ENCODE measurements at regions not wholly inside any gene's neighbourhood (a gene's known extent, or its start where the extent isn't known, plus 50 kb on each side); places are given as distances from the start of the nearest gene placed in this dataset.
A peak's percentile ranks its signal among the peaks of the same experiment; 100 is the strongest.

DNA sequence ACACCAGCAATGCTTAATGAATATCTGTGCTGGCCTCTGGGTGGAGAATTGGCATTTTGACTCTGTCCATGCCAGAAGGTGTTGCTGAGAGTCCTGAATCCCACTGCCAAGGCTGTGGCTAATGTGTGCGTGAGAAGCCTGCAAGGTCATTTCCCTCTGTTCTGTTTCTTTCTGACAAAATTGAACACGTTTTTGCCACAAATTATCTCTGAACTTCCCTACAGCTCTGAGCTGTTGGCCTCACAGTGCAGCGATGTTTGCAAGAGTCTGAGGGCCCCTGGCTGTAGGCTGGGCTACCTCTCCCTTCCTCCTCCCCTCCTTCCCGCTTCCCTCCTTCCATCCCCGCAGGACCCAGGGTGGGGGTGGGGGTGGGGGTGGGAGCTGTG lies 154.1 kb upstream of the HS6ST1 start:
- Histone ChIP-seq H3K36me3 (ENCODE audit: insufficient read depth) (no peaks in the 10 kb centered on the region), H3K27ac (ENCODE audit: low read depth) (no peak overlapping the region), H3K4me1 (ENCODE audit: insufficient read depth) (no peaks in the 10 kb centered on the region), H3K4me3 (ENCODE audit: low read depth, low read length) (no peak overlapping the region)
- WGBS: 21% methylated on average over 5 of the region's 5 CpGs
- no peak for DNase-seq (ENCODE audit: extremely low spot score)

DNA sequence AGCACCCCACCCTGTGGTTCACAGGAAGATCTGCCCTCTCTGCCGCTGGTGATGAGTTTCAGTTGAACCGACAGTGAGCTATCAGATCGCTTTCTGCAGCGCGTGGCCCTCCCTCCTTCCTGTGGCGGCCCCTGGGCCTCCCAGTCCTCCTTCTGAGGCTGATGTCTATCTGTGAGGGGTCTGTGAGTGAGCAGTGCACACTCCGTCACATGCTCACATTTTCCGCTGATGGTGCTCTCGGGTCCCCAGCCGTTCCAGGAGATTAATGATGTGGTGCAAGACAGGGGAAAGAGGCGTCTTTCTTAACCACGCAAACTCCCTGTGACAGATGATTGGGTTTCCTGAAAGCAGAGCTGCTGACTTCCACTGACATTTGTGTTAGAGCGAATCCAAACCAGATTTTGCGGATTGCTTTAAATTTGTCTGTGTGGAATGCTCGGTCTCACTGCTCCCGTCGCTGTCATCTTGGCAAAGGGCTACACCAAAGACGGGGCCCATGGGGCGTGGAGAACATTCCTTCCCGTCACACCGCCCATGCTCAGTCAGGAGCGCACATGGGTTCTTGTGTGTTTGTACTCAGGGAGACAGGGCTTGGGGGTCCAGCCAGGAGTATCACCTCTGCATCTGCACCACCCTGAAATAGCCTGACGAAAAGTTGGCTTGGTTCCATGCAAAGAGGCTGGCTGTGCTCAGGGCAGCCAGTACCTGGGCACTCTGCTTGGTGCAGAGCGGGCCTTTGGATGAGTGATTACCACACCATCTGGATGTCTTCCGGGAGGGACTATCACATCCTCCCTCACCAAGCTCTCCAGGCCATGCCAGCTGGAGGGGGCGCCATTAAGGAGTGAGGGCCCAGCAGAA lies 154.7 kb upstream of the HS6ST1 start:
- Histone ChIP-seq H3K27ac (ENCODE audit: low read depth) (no peak overlapping the region), H3K4me3 (ENCODE audit: low read depth, low read length) (no peak overlapping the region), H3K36me3 (ENCODE audit: insufficient read depth) (no peaks in the 10 kb centered on the region), H3K4me1 (ENCODE audit: insufficient read depth) (no peaks in the 10 kb centered on the region)
- WGBS: 24% methylated on average over 26 of the region's 26 CpGs
- peak; percentile 33 for DNase-seq (ENCODE audit: extremely low spot score)

DNA sequence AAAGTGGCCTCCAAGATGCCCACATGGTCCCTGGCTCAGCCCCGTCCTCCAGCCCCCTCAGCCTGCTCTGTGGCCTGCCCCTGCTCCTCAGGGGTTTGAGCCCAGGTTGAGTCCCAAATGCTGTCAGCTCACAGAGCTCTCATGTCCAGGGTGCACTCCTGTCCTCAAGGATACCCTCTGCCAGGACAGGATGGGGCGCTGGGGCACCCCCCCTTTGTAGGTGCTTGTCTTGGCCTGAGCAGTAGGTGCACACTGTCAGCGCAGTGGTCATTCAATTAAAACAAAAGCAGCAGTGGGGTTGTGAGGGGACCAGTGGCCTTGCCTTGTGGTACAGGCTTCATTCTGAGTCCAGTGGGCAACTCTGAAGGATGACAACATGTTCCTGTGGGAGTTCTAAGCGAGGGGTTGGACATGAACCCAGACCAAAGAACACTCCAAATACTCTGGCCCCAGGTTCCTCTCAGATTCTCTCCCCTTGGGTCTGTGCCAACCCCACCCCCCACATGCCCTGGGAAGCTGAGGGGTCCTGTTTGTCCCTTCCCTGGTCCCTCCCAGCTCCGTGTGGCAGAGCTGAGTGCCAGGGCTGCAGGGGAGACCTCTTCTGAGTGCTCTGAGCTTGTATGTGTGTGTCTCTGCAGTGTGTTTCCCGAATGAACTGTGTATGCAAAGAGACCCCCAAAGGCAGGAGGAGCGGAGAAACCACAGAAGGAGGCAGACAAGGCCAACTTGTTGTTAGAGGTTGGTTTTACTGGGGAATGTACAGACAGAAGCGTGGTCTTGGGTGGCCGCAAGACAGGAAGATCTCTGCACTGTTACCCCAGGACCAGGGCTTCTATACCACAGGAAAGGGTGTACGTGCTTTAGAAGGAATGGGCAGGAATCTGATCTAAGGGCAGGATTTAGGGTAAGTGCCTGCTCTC lies 155.6 kb upstream of the HS6ST1 start:
- 90% methylated on average over 10 of the region's 10 CpGs for WGBS
- Histone ChIP-seq H3K27ac (ENCODE audit: low read depth) (no peak overlapping the region), H3K36me3 (ENCODE audit: insufficient read depth) (no peaks in the 10 kb centered on the region), H3K4me3 (ENCODE audit: low read depth, low read length) (no peak overlapping the region), H3K4me1 (ENCODE audit: insufficient read depth) (no peaks in the 10 kb centered on the region)
- DNase-seq (ENCODE audit: extremely low spot score): no peak

DNA sequence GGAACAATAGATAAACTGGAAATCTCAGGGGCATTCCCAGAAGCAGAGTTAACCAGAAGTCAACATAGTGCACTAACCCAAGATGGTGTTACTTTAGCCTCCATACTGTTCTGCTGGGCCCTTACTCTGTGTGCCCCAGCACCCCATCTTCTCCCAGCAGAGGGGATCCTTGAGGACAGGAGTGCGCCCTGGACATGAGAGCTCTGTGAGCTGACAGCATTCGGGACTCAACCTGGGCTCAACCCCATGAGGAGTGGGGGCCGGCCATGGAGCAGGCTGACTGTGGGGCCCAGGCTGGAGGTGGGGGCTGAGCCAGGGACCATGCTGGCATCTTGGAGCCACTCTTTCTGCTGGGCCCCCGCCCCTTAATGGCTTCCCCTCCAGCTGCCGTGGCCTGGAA lies 156.3 kb upstream of the HS6ST1 start:
- DNase-seq (ENCODE audit: extremely low spot score): no peak
- 92% methylated on average over 5 of the region's 5 CpGs for WGBS
- no peaks in the 10 kb centered on the region for H3K36me3 ChIP-seq (ENCODE audit: insufficient read depth)
- H3K27ac ChIP-seq (ENCODE audit: low read depth): no peak overlapping the region
- no peaks in the 10 kb centered on the region for H3K4me1 ChIP-seq (ENCODE audit: insufficient read depth)
- no peak overlapping the region for H3K4me3 ChIP-seq (ENCODE audit: low read depth, low read length)

DNA sequence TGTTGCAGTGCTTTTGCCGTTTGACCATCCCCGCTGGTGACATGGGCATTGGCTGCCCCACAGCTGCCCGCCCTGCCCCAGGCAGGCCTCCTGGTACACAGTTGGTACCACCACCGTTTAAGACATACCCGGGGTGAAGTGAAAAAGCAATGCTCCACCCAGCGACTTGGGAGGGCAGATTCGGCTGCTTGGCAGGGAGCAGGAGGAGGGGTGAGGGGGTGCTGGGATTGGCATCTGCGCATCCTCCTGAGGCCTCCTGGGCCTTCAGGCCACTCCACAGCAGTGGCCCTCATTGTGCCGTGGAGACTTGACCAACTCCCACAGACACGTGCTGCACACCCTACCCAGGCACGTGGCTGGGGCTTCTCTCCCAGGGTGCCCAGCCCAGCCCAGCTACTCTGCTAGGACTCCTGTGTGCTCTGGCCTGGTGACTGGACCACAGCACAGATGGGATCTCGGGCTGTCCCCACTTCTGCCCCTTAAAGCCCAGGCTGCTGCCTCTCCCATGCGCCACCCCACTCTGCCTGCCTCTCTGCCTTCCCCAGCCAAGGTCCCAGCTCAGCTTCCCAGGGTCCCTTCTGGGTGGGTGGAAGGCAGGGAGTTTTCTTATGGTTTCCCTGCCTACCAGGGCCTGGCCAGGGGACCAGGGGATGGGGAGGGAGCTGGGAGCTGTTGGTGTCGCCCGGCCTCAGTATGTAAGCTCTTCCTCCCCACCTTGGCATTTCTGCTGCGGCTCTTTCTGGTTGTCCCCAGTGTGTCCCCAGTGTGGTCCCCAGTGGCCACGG lies 157.0 kb upstream of the HS6ST1 start:
- no peak for DNase-seq (ENCODE audit: extremely low spot score)
- H3K4me3 ChIP-seq (ENCODE audit: low read depth, low read length): no peak overlapping the region
- H3K4me1 ChIP-seq (ENCODE audit: insufficient read depth): no peaks in the 10 kb centered on the region
- WGBS: 93% methylated on average over 17 of the region's 17 CpGs
- H3K36me3 ChIP-seq (ENCODE audit: insufficient read depth): no peaks in the 10 kb centered on the region
- H3K27ac ChIP-seq (ENCODE audit: low read depth): no peak overlapping the region

DNA sequence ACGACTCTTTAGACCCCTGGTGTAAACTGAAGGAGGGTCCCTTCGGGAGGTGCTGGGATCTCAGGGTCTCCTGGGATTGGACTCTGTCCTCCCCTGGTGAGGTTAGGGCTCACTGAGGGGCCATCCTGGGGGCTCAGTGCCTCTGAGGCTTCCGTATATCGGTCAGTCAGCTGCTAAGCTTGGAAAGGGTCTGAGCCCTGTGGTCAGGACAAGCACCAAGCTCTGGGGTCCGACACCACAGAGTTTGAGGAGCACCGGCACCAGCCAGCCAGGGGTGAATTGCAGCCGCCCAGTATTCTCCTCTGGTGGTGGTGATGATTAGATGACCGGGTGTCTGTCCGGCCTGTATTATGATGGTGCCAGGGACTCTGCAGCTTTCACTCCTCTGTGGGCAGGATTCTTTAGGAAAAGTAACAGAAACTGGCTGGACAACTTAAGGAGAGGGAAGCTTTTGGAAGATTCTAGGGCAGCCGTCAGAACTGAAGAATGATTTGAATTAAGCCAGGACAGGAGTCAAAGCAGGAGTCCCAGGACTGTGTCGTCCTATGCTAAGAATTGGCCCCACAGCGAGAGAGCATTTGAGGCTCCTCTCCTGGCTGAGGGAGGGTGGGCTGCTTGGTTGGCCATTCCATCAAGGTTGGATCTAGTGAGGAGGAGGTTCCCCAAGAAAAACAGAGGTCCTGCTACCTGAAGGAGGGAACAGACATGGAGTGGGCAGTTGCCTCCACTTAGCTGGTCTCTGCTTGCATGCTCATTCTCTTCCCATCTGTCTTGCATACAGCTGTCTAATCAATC lies 158.6 kb upstream of the HS6ST1 start:
- Histone ChIP-seq H3K27ac (ENCODE audit: low read depth) (no peak overlapping the region), H3K4me3 (ENCODE audit: low read depth, low read length) (no peak overlapping the region), H3K4me1 (ENCODE audit: insufficient read depth) (no peaks in the 10 kb centered on the region), H3K36me3 (ENCODE audit: insufficient read depth) (no peaks in the 10 kb centered on the region)
- no peak for DNase-seq (ENCODE audit: extremely low spot score)
- WGBS: 95% methylated on average over 12 of the region's 12 CpGs

DNA sequence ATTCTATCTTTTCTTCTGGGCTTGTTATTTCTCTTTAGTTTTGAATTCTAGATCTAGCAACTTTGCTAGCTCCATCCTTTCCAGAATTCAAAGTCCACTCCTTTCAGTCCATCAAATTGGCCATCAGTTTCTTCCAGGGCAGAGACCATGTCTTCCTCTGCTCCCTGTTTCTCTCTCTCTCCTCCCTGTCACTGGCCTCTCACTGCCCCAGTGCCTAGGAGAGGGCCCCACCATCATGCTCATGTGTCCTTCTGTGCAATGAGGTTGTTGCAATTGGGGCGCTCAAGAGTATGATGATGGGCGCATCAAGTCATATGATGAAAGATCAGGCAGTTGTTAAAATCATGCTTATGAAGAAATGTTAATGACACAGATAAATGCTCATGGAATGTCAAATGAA lies 159.2 kb upstream of the HS6ST1 start:
- WGBS: 97% methylated on average over 2 of the region's 2 CpGs
- Histone ChIP-seq H3K36me3 (ENCODE audit: insufficient read depth) (no peaks in the 10 kb centered on the region), H3K27ac (ENCODE audit: low read depth) (no peak overlapping the region), H3K4me3 (ENCODE audit: low read depth, low read length) (no peak overlapping the region), H3K4me1 (ENCODE audit: insufficient read depth) (no peaks in the 10 kb centered on the region)
- DNase-seq (ENCODE audit: extremely low spot score): no peak

DNA sequence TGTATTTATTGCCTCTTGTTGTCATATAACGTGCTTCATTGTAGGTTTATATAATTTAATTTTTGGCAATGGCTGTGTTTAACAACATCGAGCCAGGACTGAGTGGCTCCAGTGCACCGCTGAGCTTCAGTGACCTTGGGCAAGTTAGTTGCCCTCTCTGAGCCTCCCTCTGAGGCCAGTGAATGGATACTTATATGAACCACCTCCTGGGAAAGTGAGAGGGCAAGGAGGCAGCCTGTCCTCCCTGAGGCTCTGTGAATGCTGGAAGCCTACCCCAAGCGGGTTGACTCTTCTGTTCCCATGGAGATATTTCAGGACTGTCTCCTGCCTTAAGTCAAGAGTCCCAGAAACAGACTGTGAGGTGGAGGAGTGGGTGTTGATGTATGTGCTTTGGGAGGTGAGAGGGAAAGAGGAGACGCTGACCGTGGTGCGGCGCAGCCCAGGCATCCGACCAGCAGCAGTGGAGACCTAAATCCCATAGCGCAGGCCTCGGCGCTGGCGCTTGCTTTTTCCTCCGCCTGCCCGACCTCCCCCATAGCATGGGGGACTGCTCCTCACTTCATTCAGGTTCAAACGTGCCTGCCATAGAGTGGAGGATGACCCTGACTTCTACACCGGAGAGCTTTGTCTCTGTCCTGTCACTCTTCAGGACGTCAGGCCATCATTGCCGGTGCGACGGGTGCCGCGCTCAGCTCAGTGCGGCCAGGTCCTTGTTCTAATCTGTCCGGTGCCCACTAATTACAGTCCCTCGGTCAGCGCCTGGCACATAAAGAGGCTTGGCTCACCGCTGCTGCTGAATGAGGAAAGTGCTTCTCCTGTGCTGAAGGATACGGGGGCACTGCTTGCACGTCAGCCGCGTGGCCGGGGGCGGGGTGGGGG lies 167.3 kb upstream of the HS6ST1 start:
- no peaks in the 10 kb centered on the region for H3K36me3 ChIP-seq (ENCODE audit: insufficient read depth)

DNA sequence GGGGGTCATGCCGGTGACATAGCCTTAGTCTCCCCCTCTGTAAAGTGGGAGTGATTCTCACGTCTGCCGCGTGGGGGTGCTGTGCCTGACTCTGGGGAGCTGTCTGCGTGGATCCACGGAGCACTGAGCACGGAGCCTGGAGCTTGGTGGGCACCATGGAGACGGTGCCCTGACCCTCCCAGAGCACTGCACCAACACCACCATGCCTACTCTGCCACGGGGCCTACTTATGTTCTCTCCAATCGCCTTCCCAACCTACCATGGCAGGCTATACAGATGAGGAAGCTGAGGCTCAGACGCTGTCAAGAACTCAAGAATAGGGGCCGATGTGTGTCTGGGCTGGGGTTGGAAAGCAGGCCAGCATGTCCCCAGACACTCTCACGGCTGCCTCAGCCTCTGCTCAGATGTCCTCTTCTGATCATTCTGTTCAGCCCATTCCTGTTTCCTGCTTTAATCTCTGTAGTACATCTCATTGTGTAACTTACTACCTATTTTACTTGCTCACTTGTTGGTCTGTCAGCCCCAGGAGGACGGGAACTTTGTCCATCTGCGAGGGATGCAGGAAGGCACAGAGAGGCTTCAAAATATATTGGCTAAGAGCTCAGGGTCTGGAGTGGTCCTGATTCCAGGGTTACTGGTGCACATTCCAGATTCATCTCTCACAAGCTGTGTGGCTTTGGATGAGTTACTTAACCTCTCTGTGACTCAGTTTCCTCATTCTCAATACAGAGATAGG lies 168.1 kb upstream of the HS6ST1 start:
- Histone ChIP-seq H3K36me3 (ENCODE audit: insufficient read depth) (no peaks in the 10 kb centered on the region), H3K4me1 (ENCODE audit: insufficient read depth) (no peaks in the 10 kb centered on the region), H3K4me3 (ENCODE audit: low read depth, low read length) (no peak overlapping the region), H3K27ac (ENCODE audit: low read depth) (no peak overlapping the region)
- DNase-seq (ENCODE audit: extremely low spot score): no peak
- WGBS: 88% methylated on average over 15 of the region's 15 CpGs

More for the DNA sequence above, 167.3 kb upstream of the HS6ST1 start:
- Histone ChIP-seq H3K27ac (ENCODE audit: low read depth) (no peak overlapping the region), H3K4me3 (ENCODE audit: low read depth, low read length) (no peak overlapping the region), H3K4me1 (ENCODE audit: insufficient read depth) (no peaks in the 10 kb centered on the region)
- 92% methylated on average over 34 of the region's 34 CpGs for WGBS
- DNase-seq (ENCODE audit: extremely low spot score): no peak

DNA sequence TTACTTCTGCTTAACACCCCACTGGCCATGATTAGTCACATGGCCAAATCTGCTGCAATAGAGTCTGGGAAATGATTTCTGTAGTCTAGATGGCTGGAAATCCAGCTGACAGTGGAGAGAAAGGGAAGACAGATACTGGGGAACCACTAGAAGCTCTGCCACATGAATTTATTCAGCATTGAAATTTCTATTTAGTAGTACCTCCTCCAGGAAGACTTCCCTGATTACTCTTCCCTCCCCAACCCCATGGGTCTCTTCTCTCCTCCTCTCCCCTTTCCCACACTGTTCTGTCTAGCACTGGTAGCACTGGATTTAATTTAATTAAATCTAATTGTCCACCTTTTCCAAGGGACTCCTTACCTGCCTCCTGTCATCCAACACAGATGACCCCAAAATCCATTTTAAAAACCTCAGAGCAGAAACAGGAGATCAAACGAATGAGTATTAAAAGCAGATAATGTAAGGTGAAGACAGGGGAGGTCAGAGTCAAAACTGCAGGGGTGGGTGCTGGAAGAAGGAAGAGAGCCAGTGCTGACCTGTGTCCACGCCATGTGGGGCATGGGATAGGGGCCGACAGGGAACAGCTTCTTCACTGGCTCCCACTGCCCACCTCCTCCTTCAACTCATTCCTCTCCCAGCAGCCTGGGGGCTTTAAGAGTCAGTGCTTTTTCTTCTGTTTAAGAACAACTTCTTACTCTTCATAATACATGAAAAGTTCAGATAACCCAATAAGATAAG lies 169.2 kb upstream of the HS6ST1 start:
- Histone ChIP-seq H3K4me3 (ENCODE audit: low read depth, low read length) (no peak overlapping the region), H3K36me3 (ENCODE audit: insufficient read depth) (no peaks in the 10 kb centered on the region), H3K4me1 (ENCODE audit: insufficient read depth) (no peaks in the 10 kb centered on the region), H3K27ac (ENCODE audit: low read depth) (no peak overlapping the region)
- DNase-seq (ENCODE audit: extremely low spot score): no peak
- WGBS: 77% methylated on average over 3 of the region's 3 CpGs

DNA sequence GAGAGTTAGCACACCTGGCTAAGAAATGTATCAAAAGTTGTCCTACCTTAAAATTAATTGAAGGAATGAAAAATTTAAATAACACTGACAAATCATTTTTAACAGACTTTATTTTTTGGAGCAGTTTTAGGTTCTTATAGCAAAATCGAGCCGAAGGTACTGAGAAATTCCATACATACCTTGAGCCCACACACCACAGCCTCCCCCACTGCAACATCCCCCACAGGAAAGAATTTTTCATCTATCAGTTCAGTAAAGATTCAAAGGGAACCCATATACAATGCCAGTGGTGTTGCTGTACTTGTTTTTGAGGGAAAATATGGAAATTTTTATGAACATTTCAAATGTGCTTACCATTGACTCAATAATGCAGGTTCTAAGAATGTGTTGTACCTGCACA lies 169.8 kb upstream of the HS6ST1 start:
- WGBS: 74% methylated on average over 2 of the region's 2 CpGs
- DNase-seq (ENCODE audit: extremely low spot score): no peak

More for the DNA sequence above, 169.8 kb upstream of the HS6ST1 start:
- H3K36me3 ChIP-seq (ENCODE audit: insufficient read depth): no peaks in the 10 kb centered on the region
- no peaks in the 10 kb centered on the region for H3K4me1 ChIP-seq (ENCODE audit: insufficient read depth)
- no peak overlapping the region for H3K27ac ChIP-seq (ENCODE audit: low read depth)
- H3K4me3 ChIP-seq (ENCODE audit: low read depth, low read length): no peak overlapping the region

Data from urinary bladder (tissue), 3 donors.